ENCODE measurements at regions not wholly inside any gene's neighbourhood (a gene's known extent, or its start where the extent isn't known, plus 50 kb on each side); places are given as distances from the start of the nearest gene placed in this dataset.

DNA sequence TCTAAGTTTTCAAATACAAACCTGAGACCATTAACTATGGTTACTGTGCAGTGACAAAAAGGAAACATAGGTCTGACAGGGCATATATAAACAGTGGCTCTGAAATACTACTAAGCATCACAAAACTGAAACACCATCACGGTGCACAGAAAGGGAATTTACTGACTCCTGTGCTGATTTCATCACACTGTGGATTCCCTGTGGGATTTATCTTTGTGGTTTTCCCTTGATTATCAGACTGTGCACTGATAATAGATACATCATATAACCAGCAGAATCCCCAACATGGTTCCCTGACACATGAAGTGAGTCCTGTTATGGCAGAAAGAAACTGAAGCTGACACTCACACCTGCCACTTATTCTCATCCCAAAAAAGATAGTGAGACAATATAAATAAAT lies 676.3 kb upstream of the KCND2 start:
- FAIRE-seq (no peak), DNase-seq (ENCODE audit: low read depth) (no peak)
- Histone ChIP-seq H4K20me1 (ENCODE audit: insufficient read depth, low read length) (no peaks in the 10 kb centered on the region), H3K4me2 (ENCODE audit: low read length) (no peak overlapping the region), H3K4me1 (ENCODE audit: insufficient read depth, low read length) (no peaks in the 10 kb centered on the region), H3K27me3 (ENCODE audit: insufficient read depth, low read length) (no peaks in the 10 kb centered on the region), H3K27ac (ENCODE audit: low read depth, low read length) (no peak overlapping the region), H3K9me3 (ENCODE audit: insufficient read depth, low read depth, low read length) (no peaks in the 10 kb centered on the region), H3K36me3 (ENCODE audit: insufficient read depth, low read length) (no peaks in the 10 kb centered on the region), H3K79me2 (ENCODE audit: insufficient read depth, low read length) (no peaks in the 10 kb centered on the region), H2AFZ (ENCODE audit: low read depth, low read length) (no peak overlapping the region), H3K4me3 (ENCODE audit: insufficient read depth, low read depth, low read length) (no peak overlapping the region), H3K9ac (ENCODE audit: low read length) (no peak overlapping the region)
- Mint-ChIP-seq H3K27ac (ENCODE audit: unreplicated experiment) (no peak overlapping the region), H3K36me3 (ENCODE audit: low read depth, unreplicated experiment) (no peaks in the 10 kb centered on the region), H3K4me3 (ENCODE audit: unreplicated experiment) (no peak overlapping the region), H3K4me1 (ENCODE audit: low read depth, unreplicated experiment) (no peaks in the 10 kb centered on the region), H3K27me3 (ENCODE audit: low read depth, unreplicated experiment) (no peaks in the 10 kb centered on the region), H3K9me3 (ENCODE audit: unreplicated experiment) (peaks cover 1% of the 10 kb centered on the region)
- no peak for TF ChIP-seq CTCF (IDR thresholded peaks at IDR 0.05; ENCODE audit: insufficient read depth, low read depth, low read length)
- TF ChIP-seq EZH2 (IDR thresholded peaks at IDR 0.05; ENCODE audit: insufficient read depth, low read length) = no peak

GRCh38 chr7:119606297-119606696 lies 666.7 kb upstream of the KCND2 start:
- peaks cover under 1% of the 10 kb centered on the region for H3K4me1 Mint-ChIP-seq (ENCODE audit: low read depth, unreplicated experiment)
- TF ChIP-seq CTCF (IDR thresholded peaks at IDR 0.05; ENCODE audit: insufficient read depth, low read depth, low read length) = no peak
- no peak for TF ChIP-seq EZH2 (IDR thresholded peaks at IDR 0.05; ENCODE audit: insufficient read depth, low read length)
- Histone ChIP-seq H3K36me3 (ENCODE audit: insufficient read depth, low read length) (no peaks in the 10 kb centered on the region), H2AFZ (ENCODE audit: low read depth, low read length) (no peak overlapping the region), H4K20me1 (ENCODE audit: insufficient read depth, low read length) (no peaks in the 10 kb centered on the region), H3K4me2 (ENCODE audit: low read length) (no peak overlapping the region), H3K27me3 (ENCODE audit: insufficient read depth, low read length) (no peaks in the 10 kb centered on the region), H3K27ac (ENCODE audit: low read depth, low read length) (no peak overlapping the region), H3K4me3 (ENCODE audit: insufficient read depth, low read depth, low read length) (no peak overlapping the region), H3K9ac (ENCODE audit: low read length) (no peak overlapping the region), H3K9me3 (ENCODE audit: insufficient read depth, low read depth, low read length) (no peaks in the 10 kb centered on the region), H3K4me1 (ENCODE audit: insufficient read depth, low read length) (no peaks in the 10 kb centered on the region), H3K79me2 (ENCODE audit: insufficient read depth, low read length) (no peaks in the 10 kb centered on the region)
- no peak overlapping the region for H3K27ac Mint-ChIP-seq (ENCODE audit: unreplicated experiment)
- H3K4me3 Mint-ChIP-seq (ENCODE audit: unreplicated experiment) = no peak overlapping the region
- no peaks in the 10 kb centered on the region for H3K27me3 Mint-ChIP-seq (ENCODE audit: low read depth, unreplicated experiment)
- no peaks in the 10 kb centered on the region for H3K9me3 Mint-ChIP-seq (ENCODE audit: unreplicated experiment)
- FAIRE-seq (no peak), DNase-seq (ENCODE audit: low read depth) (no peak)
- no peaks in the 10 kb centered on the region for H3K36me3 Mint-ChIP-seq (ENCODE audit: low read depth, unreplicated experiment)

GRCh38 chr7:119620769-119621168 lies 652.2 kb upstream of the KCND2 start:
- no peak overlapping the region for H3K4me2 ChIP-seq (ENCODE audit: low read length)
- Mint-ChIP-seq H3K4me3 (ENCODE audit: unreplicated experiment) (no peak overlapping the region), H3K27me3 (ENCODE audit: low read depth, unreplicated experiment) (no peaks in the 10 kb centered on the region), H3K9me3 (ENCODE audit: unreplicated experiment) (no peaks in the 10 kb centered on the region), H3K4me1 (ENCODE audit: low read depth, unreplicated experiment) (no peaks in the 10 kb centered on the region), H3K27ac (ENCODE audit: unreplicated experiment) (no peak overlapping the region), H3K36me3 (ENCODE audit: low read depth, unreplicated experiment) (no peaks in the 10 kb centered on the region)
- no peaks in the 10 kb centered on the region for H3K4me1 ChIP-seq (ENCODE audit: insufficient read depth, low read length)
- no peak overlapping the region for H3K27ac ChIP-seq (ENCODE audit: low read depth, low read length)
- no peaks in the 10 kb centered on the region for H4K20me1 ChIP-seq (ENCODE audit: insufficient read depth, low read length)
- H3K4me3 ChIP-seq (ENCODE audit: insufficient read depth, low read depth, low read length) = no peak overlapping the region
- H3K36me3 ChIP-seq (ENCODE audit: insufficient read depth, low read length) = no peaks in the 10 kb centered on the region
- FAIRE-seq (no peak), DNase-seq (ENCODE audit: low read depth) (no peak)
- no peak overlapping the region for H3K9ac ChIP-seq (ENCODE audit: low read length)
- H3K27me3 ChIP-seq (ENCODE audit: insufficient read depth, low read length) = no peaks in the 10 kb centered on the region
- H3K79me2 ChIP-seq (ENCODE audit: insufficient read depth, low read length) = no peaks in the 10 kb centered on the region
- H3K9me3 ChIP-seq (ENCODE audit: insufficient read depth, low read depth, low read length) = no peaks in the 10 kb centered on the region
- no peak overlapping the region for H2AFZ ChIP-seq (ENCODE audit: low read depth, low read length)
- TF ChIP-seq CTCF (IDR thresholded peaks at IDR 0.05; ENCODE audit: insufficient read depth, low read depth, low read length) = no peak
- TF ChIP-seq EZH2 (IDR thresholded peaks at IDR 0.05; ENCODE audit: insufficient read depth, low read length) = no peak

All from astrocyte (in vitro differentiated cells and primary cell).